Panc1 (cell line): ENCODE measurements at regions not wholly inside any gene's neighbourhood (a gene's known extent, or its start where the extent isn't known, plus 50 kb on each side); places are given as distances from the start of the nearest gene placed in this dataset.

Source experiments
- CTCF ChIP-seq: fragments of 450-650 bp; IDR thresholded peaks from 2 replicates; pipeline ENCODE4 v1.5.1; 2017; ENCODE audit warnings: mild to moderate bottlenecking
- POLR2AphosphoS5 ChIP-seq: IDR thresholded peaks from 2 replicates; pipeline ENCODE4 v1.6.1; 2012; ENCODE audit warnings: mild to moderate bottlenecking, low read depth, low read length, moderate library complexity
- TF ChIP-seq, protein P1 (sequence below), 2 experiments: IDR thresholded peaks; 2 replicates each; pipeline ENCODE4 v1.6.1; 2011 to 2012; ENCODE audit warnings: low read depth in 2 of 2, control low read depth in 1 of 2, low read length in 1 of 2, mild to moderate bottlenecking in 1 of 2, moderate library complexity in 1 of 2; ENCODE audit not compliant: insufficient read depth in 1 of 2

DNA sequence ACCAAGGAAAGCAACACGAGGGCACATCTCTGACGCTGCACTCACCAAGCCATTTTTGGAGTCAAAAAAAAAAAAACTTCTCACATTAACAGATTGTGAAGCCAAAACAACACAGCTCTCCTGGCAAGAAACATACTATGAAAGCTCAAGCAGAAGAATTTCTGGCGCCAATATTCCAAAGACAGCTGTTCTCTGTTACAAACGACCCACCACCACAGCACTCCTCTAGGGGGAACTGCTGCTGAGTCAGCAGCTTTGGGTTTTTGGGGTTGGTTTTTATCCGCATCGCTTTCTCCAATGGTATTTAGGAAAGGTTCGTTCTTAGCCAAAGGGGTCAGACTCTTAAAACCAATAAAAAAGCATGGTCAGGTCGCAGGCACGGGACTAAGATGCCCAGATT lies 379.4 kb downstream of the RPS29 start:
- TF ChIP-seq CTCF (no peak), POLR2AphosphoS5 (no peak)
- TF ChIP-seq, protein P1, sequence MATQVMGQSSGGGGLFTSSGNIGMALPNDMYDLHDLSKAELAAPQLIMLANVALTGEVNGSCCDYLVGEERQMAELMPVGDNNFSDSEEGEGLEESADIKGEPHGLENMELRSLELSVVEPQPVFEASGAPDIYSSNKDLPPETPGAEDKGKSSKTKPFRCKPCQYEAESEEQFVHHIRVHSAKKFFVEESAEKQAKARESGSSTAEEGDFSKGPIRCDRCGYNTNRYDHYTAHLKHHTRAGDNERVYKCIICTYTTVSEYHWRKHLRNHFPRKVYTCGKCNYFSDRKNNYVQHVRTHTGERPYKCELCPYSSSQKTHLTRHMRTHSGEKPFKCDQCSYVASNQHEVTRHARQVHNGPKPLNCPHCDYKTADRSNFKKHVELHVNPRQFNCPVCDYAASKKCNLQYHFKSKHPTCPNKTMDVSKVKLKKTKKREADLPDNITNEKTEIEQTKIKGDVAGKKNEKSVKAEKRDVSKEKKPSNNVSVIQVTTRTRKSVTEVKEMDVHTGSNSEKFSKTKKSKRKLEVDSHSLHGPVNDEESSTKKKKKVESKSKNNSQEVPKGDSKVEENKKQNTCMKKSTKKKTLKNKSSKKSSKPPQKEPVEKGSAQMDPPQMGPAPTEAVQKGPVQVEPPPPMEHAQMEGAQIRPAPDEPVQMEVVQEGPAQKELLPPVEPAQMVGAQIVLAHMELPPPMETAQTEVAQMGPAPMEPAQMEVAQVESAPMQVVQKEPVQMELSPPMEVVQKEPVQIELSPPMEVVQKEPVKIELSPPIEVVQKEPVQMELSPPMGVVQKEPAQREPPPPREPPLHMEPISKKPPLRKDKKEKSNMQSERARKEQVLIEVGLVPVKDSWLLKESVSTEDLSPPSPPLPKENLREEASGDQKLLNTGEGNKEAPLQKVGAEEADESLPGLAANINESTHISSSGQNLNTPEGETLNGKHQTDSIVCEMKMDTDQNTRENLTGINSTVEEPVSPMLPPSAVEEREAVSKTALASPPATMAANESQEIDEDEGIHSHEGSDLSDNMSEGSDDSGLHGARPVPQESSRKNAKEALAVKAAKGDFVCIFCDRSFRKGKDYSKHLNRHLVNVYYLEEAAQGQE (IDR thresholded peaks at IDR 0.05; ENCODE audit: insufficient read depth in 1 of 2, low read depth in 2 of 2, low read length in 1 of 2) = no peak
